ENCODE measurements at regions not wholly inside any gene's neighbourhood (a gene's known extent, or its start where the extent isn't known, plus 50 kb on each side); places are given as distances from the start of the nearest gene placed in this dataset.

DNA sequence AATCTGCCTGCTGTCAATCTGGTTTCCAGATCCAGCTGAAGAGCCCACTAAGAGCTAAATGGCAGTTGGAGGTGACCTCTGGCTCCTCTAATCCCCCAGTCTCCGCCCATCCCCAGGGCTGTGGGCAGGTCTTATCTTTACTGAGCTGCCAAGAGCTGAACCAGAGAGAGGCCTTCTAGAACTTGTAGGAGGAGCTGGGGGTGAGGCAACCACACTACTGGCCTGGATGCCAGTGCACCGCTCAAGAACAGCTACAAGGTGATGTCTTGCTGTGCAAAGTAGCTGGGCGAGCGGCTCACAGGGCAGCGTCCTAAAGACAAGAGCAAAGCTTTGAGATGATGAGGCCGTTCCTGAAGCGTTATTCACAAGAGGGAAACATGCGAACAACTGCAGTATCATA, 374.6 kb downstream of the CTTN start:
- TF ChIP-seq, protein P1, sequence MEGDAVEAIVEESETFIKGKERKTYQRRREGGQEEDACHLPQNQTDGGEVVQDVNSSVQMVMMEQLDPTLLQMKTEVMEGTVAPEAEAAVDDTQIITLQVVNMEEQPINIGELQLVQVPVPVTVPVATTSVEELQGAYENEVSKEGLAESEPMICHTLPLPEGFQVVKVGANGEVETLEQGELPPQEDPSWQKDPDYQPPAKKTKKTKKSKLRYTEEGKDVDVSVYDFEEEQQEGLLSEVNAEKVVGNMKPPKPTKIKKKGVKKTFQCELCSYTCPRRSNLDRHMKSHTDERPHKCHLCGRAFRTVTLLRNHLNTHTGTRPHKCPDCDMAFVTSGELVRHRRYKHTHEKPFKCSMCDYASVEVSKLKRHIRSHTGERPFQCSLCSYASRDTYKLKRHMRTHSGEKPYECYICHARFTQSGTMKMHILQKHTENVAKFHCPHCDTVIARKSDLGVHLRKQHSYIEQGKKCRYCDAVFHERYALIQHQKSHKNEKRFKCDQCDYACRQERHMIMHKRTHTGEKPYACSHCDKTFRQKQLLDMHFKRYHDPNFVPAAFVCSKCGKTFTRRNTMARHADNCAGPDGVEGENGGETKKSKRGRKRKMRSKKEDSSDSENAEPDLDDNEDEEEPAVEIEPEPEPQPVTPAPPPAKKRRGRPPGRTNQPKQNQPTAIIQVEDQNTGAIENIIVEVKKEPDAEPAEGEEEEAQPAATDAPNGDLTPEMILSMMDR (conservative IDR thresholded peaks at IDR 0.05; ENCODE audit: low read depth, low read length): no peak
- TF ChIP-seq EZH2 (IDR thresholded peaks at IDR 0.05; ENCODE audit: borderline replicate concordance, low read depth, low read length, poor library complexity, severe bottlenecking): no peak

Data from A673 (cell line).